Right lobe of liver (tissue), 6 donors: ENCODE measurements at regions not wholly inside any gene's neighbourhood (a gene's known extent, or its start where the extent isn't known, plus 50 kb on each side); places are given as distances from the start of the nearest gene placed in this dataset.
"Not testable (repeated sequence)": the region's sequence is repeated elsewhere in the genome, so short reads cannot be mapped to it uniquely, and the experiment has no call there.

Experiments used
- ATAC-seq, 4 donors: fragments of 200-7000 bp; cut with Tn5 transposase; one replicate each; pipeline ENCODE4 v1.9.1; 2020; ENCODE audit warnings: mild to moderate bottlenecking in 4 of 4, moderate library complexity in 4 of 4
- DNase-seq, 3 donors: peaks; one replicate each; pipeline ENCODE4 v3.0.0-alpha.2; 2020
- H3K27ac ChIP-seq, 3 donors: fragments of 200-600 bp; one replicate each; pipeline ENCODE4 v1.8.0; 2022
- H3K27me3 ChIP-seq, 2 donors: fragments of 200-600 bp; one replicate each; pipeline ENCODE4 v1.8.0; 2022
- H3K36me3 ChIP-seq, 4 donors: fragments of 200-600 bp; sonication (generic) in 1 of 4; one replicate each; pipeline versions ENCODE4 v1.5.1 to v1.8.0; 2017 to 2022; ENCODE audit warnings: control low read depth in 1 of 4
- H3K4me1 ChIP-seq, 4 donors: fragments of 200-600 bp; sonication (generic) in 1 of 4; one replicate each; pipeline versions ENCODE4 v1.5.1 to v1.8.0; 2017 to 2022; ENCODE audit warnings: control low read depth in 1 of 4
- H3K4me3 ChIP-seq, 3 donors: fragments of 200-600 bp; one replicate each; pipeline ENCODE4 v1.8.0; 2022
- H3K9me3 ChIP-seq, 4 donors: fragments of 200-600 bp; sonication (generic) in 1 of 4; one replicate each; pipeline versions ENCODE4 v1.5.1 to v1.8.0; 2017 to 2022; ENCODE audit warnings: control low read depth in 1 of 4
- CTCF ChIP-seq, 4 donors: fragments of 200-600 bp in 3 of 4; fragments of 450-650 bp in 1 of 4; IDR thresholded peaks; one replicate each; pipeline versions ENCODE4 v1.5.1 to v1.8.0; 2016 to 2022; ENCODE audit warnings: antibody characterized with exemption in 4 of 4, mild to moderate bottlenecking in 2 of 4
- POLR2A ChIP-seq: fragments of 450-650 bp; IDR thresholded peaks from one replicate; pipeline ENCODE4 v1.6.1; 2017; ENCODE audit warnings: antibody characterized with exemption, mild to moderate bottlenecking
- WGBS: methylation state at CpG from one replicate; pipeline ENCODE4 v1.1.6; 2018; ENCODE audit warnings: low coverage, low lambda C conversion rate; ENCODE audit not compliant: insufficient coverage; ENCODE audit errors: missing lambda C conversion rate; 5-methylcytosine and 5-hydroxymethylcytosine counted together
- intact Hi-C, 2 donors: fragments of 100-400 bp; cut with DNase I; formaldehyde crosslinking; loops; one replicate each; pipeline versions ENCODE4 v1.11.2 to v1.14.1; 2022
- donor health status: DM: no; HTN: yes; CAD: no.
- donor health status: DM: no; HTN: no; CAD: no.
- donor health status: DM: no; HTN: no; CAD: no.
- donor health status: DM: no; HTN: yes; CAD: no.
- donor health status: DM: no; HTN: yes; CAD: no.

DNA sequence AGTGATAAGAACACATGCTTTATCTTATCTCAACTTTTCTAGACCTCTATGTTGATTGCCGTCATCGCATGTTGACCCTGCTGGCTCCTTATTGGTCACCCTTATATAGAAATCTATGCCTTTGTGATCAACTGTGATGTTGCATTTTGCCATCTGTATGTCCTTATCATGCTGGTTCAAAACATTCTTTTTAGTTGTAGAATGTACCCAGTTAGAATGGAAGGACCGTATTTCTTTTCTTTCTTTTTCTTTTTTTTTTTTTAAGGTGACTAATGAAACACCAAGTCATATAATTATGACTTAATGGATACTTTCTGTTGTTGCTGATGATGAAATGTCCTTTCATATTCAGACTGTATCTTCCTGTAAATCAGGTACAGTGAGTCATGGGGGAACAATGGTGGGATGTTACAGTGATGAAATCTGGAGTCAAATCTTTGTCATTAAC lies 145.9 kb upstream of the CITED2 start:
- no peak overlapping the region for H3K27ac ChIP-seq
- 76% methylated on average over 3 of the region's 3 CpGs for WGBS
- no peaks in the 10 kb centered on the region for H3K4me1 ChIP-seq
- intact Hi-C loops = no loop called here
- DNase-seq = no peak
- no peaks in the 10 kb centered on the region for H3K27me3 ChIP-seq
- no peaks in the 10 kb centered on the region for H3K36me3 ChIP-seq
- no peaks in the 10 kb centered on the region for H3K9me3 ChIP-seq
- H3K4me3 ChIP-seq = no peak overlapping the region
- no peak for ATAC-seq
- TF ChIP-seq POLR2A = no peak
- TF ChIP-seq CTCF (IDR thresholded peaks at IDR 0.05) = no peak

DNA sequence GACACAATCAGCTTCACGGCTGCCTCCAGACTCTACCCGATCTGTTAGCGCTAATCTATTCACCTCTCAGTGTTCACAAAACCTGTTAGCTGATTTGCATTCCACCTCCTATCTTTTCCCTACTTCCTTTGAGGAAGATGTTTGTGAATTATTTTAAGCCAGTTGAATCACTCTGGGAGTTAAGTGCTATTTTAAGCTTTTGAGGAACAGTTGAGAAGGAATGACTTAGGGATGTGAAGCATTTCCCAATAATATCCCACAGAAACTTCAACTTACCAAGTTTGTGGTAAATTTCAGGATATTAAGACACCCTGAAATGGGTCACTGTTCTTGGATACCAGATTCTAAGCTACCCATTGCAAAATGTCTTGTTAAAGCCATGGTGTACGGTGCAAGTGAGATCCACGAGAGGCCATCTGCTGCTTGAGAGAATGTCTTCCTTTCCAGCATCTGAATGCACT lies 145.2 kb upstream of the CITED2 start:
- no peak overlapping the region for H3K4me3 ChIP-seq
- no peak for ATAC-seq
- intact Hi-C loops = no loop called here
- 76% methylated on average over 5 of the region's 5 CpGs for WGBS
- no peak for TF ChIP-seq POLR2A
- TF ChIP-seq CTCF (IDR thresholded peaks at IDR 0.05) = no peak
- H3K9me3 ChIP-seq = no peaks in the 10 kb centered on the region
- no peaks in the 10 kb centered on the region for H3K27me3 ChIP-seq
- no peak for DNase-seq
- H3K27ac ChIP-seq = no peak overlapping the region
- no peaks in the 10 kb centered on the region for H3K4me1 ChIP-seq
- no peaks in the 10 kb centered on the region for H3K36me3 ChIP-seq

GRCh38 chr6:139519097-139519496 lies 144.6 kb upstream of the CITED2 start:
- Histone ChIP-seq H3K36me3 (no peaks in the 10 kb centered on the region), H3K9me3 (no peaks in the 10 kb centered on the region), H3K4me1 (no peaks in the 10 kb centered on the region), H3K27ac (no peak overlapping the region), H3K27me3 (no peaks in the 10 kb centered on the region), H3K4me3 (no peak overlapping the region)
- DNase-seq = no peak
- no peak for ATAC-seq
- intact Hi-C loops = no loop called here
- 86% methylated on average over 5 of the region's 5 CpGs for WGBS
- TF ChIP-seq POLR2A (no peak), CTCF (IDR thresholded peaks at IDR 0.05) (no peak)

DNA sequence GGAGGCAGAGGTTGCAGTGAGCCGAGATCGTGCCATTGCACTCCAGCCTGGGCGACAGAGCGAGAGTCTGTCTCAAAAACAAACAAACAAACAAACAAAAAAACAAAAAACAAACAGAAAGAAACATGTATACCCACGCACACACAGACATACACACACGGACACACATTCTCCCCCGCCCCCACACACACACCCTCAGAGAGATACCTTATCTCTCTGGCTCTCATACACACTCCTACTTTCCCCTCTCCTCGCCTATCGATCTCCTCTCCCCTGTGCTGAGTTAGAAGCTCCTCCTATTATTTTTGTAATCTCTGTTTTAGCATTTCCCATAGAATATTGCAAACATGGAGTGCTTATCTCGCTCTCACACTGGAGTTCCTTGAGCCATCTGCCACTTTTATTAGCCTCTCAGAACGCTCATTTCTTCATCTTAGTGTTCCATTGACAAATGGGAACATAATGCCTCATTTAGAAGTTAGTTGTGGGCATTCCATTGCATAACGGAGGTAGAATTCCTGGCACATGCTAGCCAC lies 144.2 kb upstream of the CITED2 start:
- WGBS = 84% methylated on average over 12 of the region's 12 CpGs
- Histone ChIP-seq H3K4me3 (no peak overlapping the region), H3K27ac (no peak overlapping the region), H3K9me3 (no peaks in the 10 kb centered on the region), H3K27me3 (no peaks in the 10 kb centered on the region), H3K4me1 (no peaks in the 10 kb centered on the region), H3K36me3 (no peaks in the 10 kb centered on the region)
- no peak for TF ChIP-seq CTCF (IDR thresholded peaks at IDR 0.05)
- no peak for TF ChIP-seq POLR2A
- no peak for ATAC-seq
- no peak for DNase-seq
- intact Hi-C loops = no loop called here

GRCh38 chr6:139517998-139518555 lies 143.6 kb upstream of the CITED2 start:
- intact Hi-C loops, H3K4me3 ChIP-seq, H3K4me1 ChIP-seq, H3K27ac ChIP-seq, H3K27me3 ChIP-seq, ATAC-seq, H3K36me3 ChIP-seq, H3K9me3 ChIP-seq, DNase-seq: not testable (repeated sequence)
- WGBS = 81% methylated on average over 8 of the region's 14 CpGs
